HepG2 (cell line): ENCODE measurements at regions not wholly inside any gene's neighbourhood (a gene's known extent, or its start where the extent isn't known, plus 50 kb on each side); places are given as distances from the start of the nearest gene placed in this dataset.

Source experiments
- ATAC-seq: fragments of 200-7000 bp; cut with Tn5 transposase; 3 replicates; pipeline ENCODE4 v1.9.1; 2020; ENCODE audit warnings: mild to moderate bottlenecking, moderate library complexity
- BruUV-seq: library from RNA; stranded (reverse); fragments of 400-500 nt; replicated peaks from 2 replicates; lab custom pipeline; 2021; lab: Mats Ljungman, UMichigan
- CTCF ChIA-PET: fragments of 300-600 bp; formaldehyde crosslinking; extraction: SDS; loops from one replicate; lab custom pipeline; 2021; ENCODE audit warnings: low total read pairs, inconsistent platforms, low intra/inter-chr PET ratio; lab: Yijun Ruan, JAX
- POLR2A ChIA-PET: fragments of 350-600 bp; sonication (Branson Sonifier 250); formaldehyde crosslinking; loops from one replicate; lab custom pipeline; 2020; ENCODE audit warnings: antibody characterized with exemption, inconsistent platforms; lab: Yijun Ruan, JAX
- DNase-seq: peaks from one replicate; pipeline ENCODE4 v3.0.0-alpha.2; 2015; ENCODE audit warnings: low spot score
- FAIRE-seq: peaks from 3 replicates; lab custom pipeline; 2011; peaks lifted over from hg19 to GRCh38; lab: Jason Lieb, UNC
- H2AFZ ChIP-seq: one replicate; pipeline ENCODE4 v1.6.1; 2011; ENCODE audit warnings: low read length, inconsistent platforms
- H3K27ac ChIP-seq: fragments of 300-600 bp; 3 replicates; pipeline ENCODE4 v1.8.0; 2011; ENCODE audit warnings: mixed run types, mild to moderate bottlenecking, mixed read lengths, low read length, inconsistent platforms; ENCODE audit not compliant: insufficient read depth; ENCODE audit errors: extremely low read length
- H3K27me3 ChIP-seq, 2 experiments: fragments of 200-600 bp in 1 of 2; 2 replicates in 1 of 2; 3 replicates in 1 of 2; pipeline versions ENCODE4 v1.6.0 to v1.8.0; 2011; ENCODE audit warnings: low read length in 2 of 2, mild to moderate bottlenecking in 2 of 2, moderate library complexity in 2 of 2, inconsistent platforms in 1 of 2; ENCODE audit not compliant: insufficient read depth in 2 of 2, control insufficient read depth in 1 of 2
- H3K36me3 ChIP-seq, 2 experiments: fragments of 200-600 bp in 1 of 2; replicated peaks in 1 of 2; 2 replicates in 1 of 2; 3 replicates in 1 of 2; pipeline versions ENCODE4 v1.5.1 to v1.8.0; 2011; ENCODE audit warnings: low read length in 2 of 2, inconsistent platforms in 1 of 2; ENCODE audit not compliant: insufficient read depth in 2 of 2, control insufficient read depth in 1 of 2
- H3K4me1 ChIP-seq: 2 replicates; pipeline ENCODE4 v1.5.1; 2012; ENCODE audit warnings: low read length, inconsistent platforms; ENCODE audit not compliant: insufficient read depth
- H3K4me2 ChIP-seq: 2 replicates; pipeline ENCODE4 v1.6.0; 2011; ENCODE audit warnings: low read depth, low read length, inconsistent platforms
- H3K4me3 ChIP-seq, 3 experiments: fragments of 200-600 bp in 1 of 3; sonication (generic), shearing (Covaris generic) in 1 of 3; replicated peaks in 1 of 3; 2 replicates each; pipeline ENCODE4 v1.5.1; 2011 to 2016; ENCODE audit warnings: low read length in 3 of 3, inconsistent platforms in 2 of 3, low read depth in 2 of 3, mild to moderate bottlenecking in 2 of 3, control low read depth in 1 of 3, mixed read lengths in 1 of 3; ENCODE audit not compliant: insufficient read depth in 1 of 3
- H3K79me2 ChIP-seq: one replicate; pipeline ENCODE4 v1.6.1; 2011; ENCODE audit warnings: low read length, inconsistent platforms; ENCODE audit not compliant: insufficient read depth
- H3K9ac ChIP-seq: 2 replicates; pipeline ENCODE4 v1.6.0; 2011; ENCODE audit warnings: mild to moderate bottlenecking, low read depth, low read length, inconsistent platforms; ENCODE audit not compliant: insufficient read depth
- H3K9me3 ChIP-seq: 2 replicates; pipeline ENCODE4 v1.5.1; 2012; ENCODE audit warnings: mild to moderate bottlenecking, low read length
- H4K20me1 ChIP-seq: 2 replicates; pipeline ENCODE4 v1.6.0; 2011; ENCODE audit warnings: inconsistent platforms, mild to moderate bottlenecking, low read length, moderate library complexity; ENCODE audit not compliant: insufficient read depth
- CBX2 ChIP-seq, 2 experiments: fragments of 200-600 bp in 1 of 2; sonication (generic); formaldehyde crosslinking in 1 of 2; IDR thresholded peaks; 2 replicates each; pipeline versions ENCODE4 v1.7.0 to v1.8.1; 2018 to 2022; ENCODE audit warnings: low read depth in 2 of 2, low read length in 1 of 2, mild to moderate bottlenecking in 1 of 2, missing genetic modification reagents in 1 of 2
- DMAP1 ChIP-seq: IDR thresholded peaks from 2 replicates; pipeline ENCODE4 v1.6.1; 2016
- ETV5 ChIP-seq: IDR thresholded peaks from 2 replicates; pipeline ENCODE4 v1.6.1; 2018; ENCODE audit warnings: missing biosample characterization, missing genetic modification reagents, inconsistent platforms, borderline replicate concordance
- HNF4A ChIP-seq: sonication (generic); formaldehyde crosslinking; IDR thresholded peaks from 2 replicates; pipeline ENCODE4 v1.4.0; 2020; ENCODE audit warnings: missing genetic modification reagents
- HOXA5 ChIP-seq: sonication (generic); formaldehyde crosslinking; IDR thresholded peaks from 2 replicates; pipeline ENCODE4 v1.4.0; 2020; ENCODE audit warnings: missing genetic modification reagents
- KDM4B ChIP-seq: sonication (generic); formaldehyde crosslinking; IDR thresholded peaks from 2 replicates; pipeline ENCODE4 v1.4.0; 2020; ENCODE audit warnings: missing genetic modification reagents
- TARDBP ChIP-seq: sonication (generic); formaldehyde crosslinking; IDR thresholded peaks from 2 replicates; pipeline ENCODE4 v1.8.0; 2022; ENCODE audit warnings: mild to moderate bottlenecking, missing genetic modification reagents
- XRCC5 ChIP-seq: fragments of 200-400 bp; formaldehyde crosslinking; optimal IDR thresholded peaks from 2 replicates; pipeline ENCODE3; 2017; ENCODE audit warnings: mild to moderate bottlenecking, low read length
- ZNF749 ChIP-seq: sonication (generic); formaldehyde crosslinking; IDR thresholded peaks from 2 replicates; pipeline ENCODE4 v1.8.0; 2022; ENCODE audit warnings: mild to moderate bottlenecking, missing genetic modification reagents, moderate library complexity, borderline replicate concordance
- whole genome bisulfite sequencing: methylation state at CpG from one replicate; pipeline ENCODE4 v1.1.6; 2017; ENCODE audit warnings: low lambda C conversion rate; 5-methylcytosine and 5-hydroxymethylcytosine counted together
- in situ Hi-C: cut with HindIII; loops from 2 replicates; pipeline ENCODE4 v1.10.0; 2017; ENCODE audit warnings: low pct_unique_long_range_greater_than_20kb; ENCODE audit not compliant: extremely low pct_ligation_motif_present
- intact Hi-C: fragments of 100-400 bp; cut with micrococcal nuclease; formaldehyde crosslinking; loops from one replicate; pipeline ENCODE4 v1.10.0; 2022; ENCODE audit not compliant: unreplicated experiment
- TF ChIP-seq, protein P1 (sequence below): sonication (generic); formaldehyde crosslinking; conservative IDR thresholded peaks from 2 replicates; pipeline ENCODE4 v1.4.0; 2020; ENCODE audit warnings: mild to moderate bottlenecking, missing genetic modification reagents, moderate library complexity

DNA sequence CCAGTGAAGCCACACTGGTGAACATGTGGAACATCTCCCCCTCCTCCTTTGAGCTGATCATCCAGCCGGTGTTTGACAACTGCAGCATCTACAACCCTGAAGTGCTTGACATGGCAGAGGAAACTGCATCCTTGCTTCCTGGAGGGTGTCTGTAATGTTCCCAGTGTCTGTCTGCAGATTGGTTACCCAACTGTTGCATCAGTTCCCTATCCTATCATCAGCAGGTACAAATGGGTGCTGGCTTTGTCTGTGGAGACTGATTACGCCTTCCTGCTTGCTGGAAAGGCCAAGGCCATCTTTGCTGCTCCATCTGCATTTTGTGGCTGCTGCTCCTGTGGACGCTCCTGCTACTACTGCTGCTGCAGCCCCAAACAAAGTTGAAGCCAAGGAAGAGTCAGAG is 83.5 kb downstream of the SKA1 start (continued):
- TF ChIP-seq ZNF749 (CRISPR knock-in tag) (no peak), ETV5 (no peak), XRCC5 (no peak), HOXA5 (no peak)

DNA sequence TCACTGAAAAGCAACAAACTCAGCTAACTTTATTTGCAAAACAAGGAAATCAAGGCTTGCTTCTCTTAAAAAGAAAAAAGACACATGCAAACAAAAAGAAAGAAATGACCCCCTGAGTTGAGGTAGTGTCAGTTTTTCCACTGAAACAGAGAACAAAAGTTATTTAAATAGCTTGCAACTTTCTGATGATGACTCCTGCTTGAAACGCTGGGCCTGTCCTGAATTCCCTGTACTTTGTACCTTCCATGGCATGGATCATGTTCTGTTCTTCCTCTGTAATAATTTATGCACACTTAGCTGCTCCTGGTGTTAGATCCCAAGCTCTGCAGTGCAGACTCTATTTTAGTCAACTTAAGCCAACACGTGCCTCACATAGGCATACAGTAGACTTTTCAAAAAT is 84.0 kb downstream of the SKA1 start:
- ChIA-PET POLR2A (no interaction called here), CTCF (no interaction called here)
- TF ChIP-seq HNF4A (CRISPR knock-in tag) (0 out of 2 replicates have a peak, but pooled peaks have one; percentile 36), KDM4B (CRISPR knock-in tag) (no peak)
- H3K9ac ChIP-seq = no peak overlapping the region
- ATAC-seq (peak; percentile 70), FAIRE-seq (no peak), DNase-seq (peak; percentile 7)
- no peaks in the 10 kb centered on the region for H3K9me3 ChIP-seq
- no TSS peak for BruUV-seq
- no peaks in the 10 kb centered on the region; a peak in 1 of 5 replicates for H3K27me3 ChIP-seq
- H4K20me1 ChIP-seq = no peaks in the 10 kb centered on the region
- peaks cover 14% of the 10 kb centered on the region for H3K4me1 ChIP-seq
- no peak overlapping the region for H3K4me3 ChIP-seq
- H3K79me2 ChIP-seq = no peaks in the 10 kb centered on the region
- no peak overlapping the region for H3K27ac ChIP-seq
- intact Hi-C loops (no loop called here), in situ Hi-C loops (no loop called here)
- H3K4me2 ChIP-seq = no peak overlapping the region
- 15% methylated on average over 2 of the region's 2 CpGs for WGBS
- H2AFZ ChIP-seq = no peak overlapping the region
- H3K36me3 ChIP-seq = no peaks in the 10 kb centered on the region

DNA sequence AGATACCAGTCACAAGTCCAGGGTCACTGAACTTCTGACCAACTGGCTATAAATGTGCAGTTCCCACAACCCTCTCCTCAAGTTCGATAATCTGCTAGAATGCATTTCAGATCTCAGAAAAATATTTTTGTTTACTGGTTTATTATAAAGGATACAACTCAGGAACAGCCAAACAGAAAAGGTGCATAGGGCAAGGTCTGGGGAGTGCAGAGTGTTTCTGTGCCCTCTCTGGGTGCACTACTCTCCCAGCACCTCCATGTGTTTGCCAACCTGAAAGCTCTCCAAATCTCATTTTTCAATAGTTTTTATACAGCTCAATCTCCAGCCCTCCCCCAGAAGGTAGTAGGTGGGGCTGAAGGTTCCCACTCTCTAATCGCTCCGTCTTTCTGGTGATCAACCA is 85.2 kb downstream of the SKA1 start:
- ATAC-seq (no peak), FAIRE-seq (no peak), DNase-seq (no peak)
- H4K20me1 ChIP-seq = no peaks in the 10 kb centered on the region
- H3K9me3 ChIP-seq = no peaks in the 10 kb centered on the region
- TF ChIP-seq CBX2 (IDR thresholded peaks at IDR 0.05; ENCODE audit: low read depth, low read length) = no peak
- no peak for TF ChIP-seq CBX2 (CRISPR knock-in tag; IDR thresholded peaks at IDR 0.05; ENCODE audit: low read depth)
- no peak for TF ChIP-seq TARDBP
- TF ChIP-seq, protein P1, sequence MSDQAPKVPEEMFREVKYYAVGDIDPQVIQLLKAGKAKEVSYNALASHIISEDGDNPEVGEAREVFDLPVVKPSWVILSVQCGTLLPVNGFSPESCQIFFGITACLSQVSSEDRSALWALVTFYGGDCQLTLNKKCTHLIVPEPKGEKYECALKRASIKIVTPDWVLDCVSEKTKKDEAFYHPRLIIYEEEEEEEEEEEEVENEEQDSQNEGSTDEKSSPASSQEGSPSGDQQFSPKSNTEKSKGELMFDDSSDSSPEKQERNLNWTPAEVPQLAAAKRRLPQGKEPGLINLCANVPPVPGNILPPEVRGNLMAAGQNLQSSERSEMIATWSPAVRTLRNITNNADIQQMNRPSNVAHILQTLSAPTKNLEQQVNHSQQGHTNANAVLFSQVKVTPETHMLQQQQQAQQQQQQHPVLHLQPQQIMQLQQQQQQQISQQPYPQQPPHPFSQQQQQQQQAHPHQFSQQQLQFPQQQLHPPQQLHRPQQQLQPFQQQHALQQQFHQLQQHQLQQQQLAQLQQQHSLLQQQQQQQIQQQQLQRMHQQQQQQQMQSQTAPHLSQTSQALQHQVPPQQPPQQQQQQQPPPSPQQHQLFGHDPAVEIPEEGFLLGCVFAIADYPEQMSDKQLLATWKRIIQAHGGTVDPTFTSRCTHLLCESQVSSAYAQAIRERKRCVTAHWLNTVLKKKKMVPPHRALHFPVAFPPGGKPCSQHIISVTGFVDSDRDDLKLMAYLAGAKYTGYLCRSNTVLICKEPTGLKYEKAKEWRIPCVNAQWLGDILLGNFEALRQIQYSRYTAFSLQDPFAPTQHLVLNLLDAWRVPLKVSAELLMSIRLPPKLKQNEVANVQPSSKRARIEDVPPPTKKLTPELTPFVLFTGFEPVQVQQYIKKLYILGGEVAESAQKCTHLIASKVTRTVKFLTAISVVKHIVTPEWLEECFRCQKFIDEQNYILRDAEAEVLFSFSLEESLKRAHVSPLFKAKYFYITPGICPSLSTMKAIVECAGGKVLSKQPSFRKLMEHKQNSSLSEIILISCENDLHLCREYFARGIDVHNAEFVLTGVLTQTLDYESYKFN (CRISPR knock-in tag) = no peak
- TF ChIP-seq DMAP1 (CRISPR knock-in tag) = no peak
- in situ Hi-C loops (no loop called here), intact Hi-C loops (no loop called here)
- H3K4me2 ChIP-seq = no peak overlapping the region
- H3K36me3 ChIP-seq = no peaks in the 10 kb centered on the region
- no peak overlapping the region for H3K27ac ChIP-seq
- no peak overlapping the region for H3K4me3 ChIP-seq
- no peak overlapping the region for H2AFZ ChIP-seq
- no TSS peak for BruUV-seq
- POLR2A ChIA-PET = no interaction called here
- peaks cover 14% of the 10 kb centered on the region for H3K4me1 ChIP-seq
- H3K79me2 ChIP-seq = no peaks in the 10 kb centered on the region
- peaks cover 0 to 2% of the 10 kb centered on the region in 2 experiments; a peak in 2 of 5 replicates for H3K27me3 ChIP-seq
- WGBS = 47% methylated on average over 3 of the region's 3 CpGs
- CTCF ChIA-PET = no interaction called here
- no peak overlapping the region for H3K9ac ChIP-seq
